ENCODE measurements at regions not wholly inside any gene's neighbourhood (a gene's known extent, or its start where the extent isn't known, plus 50 kb on each side); places are given as distances from the start of the nearest gene placed in this dataset.

DNA sequence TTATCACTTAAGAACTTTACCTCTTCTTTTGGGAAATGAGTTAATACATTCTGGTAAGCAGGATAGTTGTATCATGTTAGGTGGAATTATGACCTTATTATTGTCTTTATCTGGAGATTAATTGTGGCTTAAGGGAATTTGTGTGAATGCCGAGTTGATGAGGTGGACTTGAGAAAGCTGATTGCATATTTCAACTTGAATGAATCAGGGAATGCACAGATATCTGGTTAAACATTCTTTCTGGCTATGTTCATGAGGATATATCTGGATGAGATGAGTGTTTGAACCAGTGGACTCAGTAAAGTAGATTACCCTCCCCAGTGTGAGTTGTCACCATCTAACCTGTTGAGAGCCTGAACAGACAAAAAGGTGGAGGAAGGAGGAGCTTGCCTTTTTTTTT is 326.1 kb upstream of the GOT2 start:
- Histone ChIP-seq H3K4me1 (ENCODE audit: insufficient read depth) (no peaks in the 10 kb centered on the region), H3K4me3 (no peak overlapping the region), H3K79me2 (replicated peaks; ENCODE audit: insufficient read depth) (no peaks in the 10 kb centered on the region), H3K4me2 (no peak overlapping the region), H3K9me2 (ENCODE audit: insufficient read depth) (peaks cover 17% of the 10 kb centered on the region; the same call in 1 of the 2 replicates), H4K20me1 (replicated peaks; ENCODE audit: insufficient read depth) (no peaks in the 10 kb centered on the region), H3K27ac (ENCODE audit: low read depth) (no peak overlapping the region), H3F3A (replicated peaks; ENCODE audit: low read depth) (no peaks in the 10 kb centered on the region), H3K27me3 (ENCODE audit: insufficient read depth) (no peaks in the 10 kb centered on the region), H3K36me3 (ENCODE audit: insufficient read depth) (no peaks in the 10 kb centered on the region), H2AFZ (no peak overlapping the region)
- H3K27me3 Mint-ChIP-seq (ENCODE audit: insufficient read depth, low read depth, poor library complexity) = no peaks in the 10 kb centered on the region
- H3K36me3 Mint-ChIP-seq (ENCODE audit: low read depth) = no peaks in the 10 kb centered on the region
- DNase-seq (ENCODE audit: low spot score) = no peak
- no peaks in the 10 kb centered on the region for H3K9me3 Mint-ChIP-seq
- TF ChIP-seq, protein P1, sequence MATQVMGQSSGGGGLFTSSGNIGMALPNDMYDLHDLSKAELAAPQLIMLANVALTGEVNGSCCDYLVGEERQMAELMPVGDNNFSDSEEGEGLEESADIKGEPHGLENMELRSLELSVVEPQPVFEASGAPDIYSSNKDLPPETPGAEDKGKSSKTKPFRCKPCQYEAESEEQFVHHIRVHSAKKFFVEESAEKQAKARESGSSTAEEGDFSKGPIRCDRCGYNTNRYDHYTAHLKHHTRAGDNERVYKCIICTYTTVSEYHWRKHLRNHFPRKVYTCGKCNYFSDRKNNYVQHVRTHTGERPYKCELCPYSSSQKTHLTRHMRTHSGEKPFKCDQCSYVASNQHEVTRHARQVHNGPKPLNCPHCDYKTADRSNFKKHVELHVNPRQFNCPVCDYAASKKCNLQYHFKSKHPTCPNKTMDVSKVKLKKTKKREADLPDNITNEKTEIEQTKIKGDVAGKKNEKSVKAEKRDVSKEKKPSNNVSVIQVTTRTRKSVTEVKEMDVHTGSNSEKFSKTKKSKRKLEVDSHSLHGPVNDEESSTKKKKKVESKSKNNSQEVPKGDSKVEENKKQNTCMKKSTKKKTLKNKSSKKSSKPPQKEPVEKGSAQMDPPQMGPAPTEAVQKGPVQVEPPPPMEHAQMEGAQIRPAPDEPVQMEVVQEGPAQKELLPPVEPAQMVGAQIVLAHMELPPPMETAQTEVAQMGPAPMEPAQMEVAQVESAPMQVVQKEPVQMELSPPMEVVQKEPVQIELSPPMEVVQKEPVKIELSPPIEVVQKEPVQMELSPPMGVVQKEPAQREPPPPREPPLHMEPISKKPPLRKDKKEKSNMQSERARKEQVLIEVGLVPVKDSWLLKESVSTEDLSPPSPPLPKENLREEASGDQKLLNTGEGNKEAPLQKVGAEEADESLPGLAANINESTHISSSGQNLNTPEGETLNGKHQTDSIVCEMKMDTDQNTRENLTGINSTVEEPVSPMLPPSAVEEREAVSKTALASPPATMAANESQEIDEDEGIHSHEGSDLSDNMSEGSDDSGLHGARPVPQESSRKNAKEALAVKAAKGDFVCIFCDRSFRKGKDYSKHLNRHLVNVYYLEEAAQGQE (IDR thresholded peaks at IDR 0.05; ENCODE audit: unreplicated experiment) = no peak
- no peak for TF ChIP-seq ZNF331 (CRISPR knock-in tag; IDR thresholded peaks at IDR 0.05; ENCODE audit: low read depth)
- TF ChIP-seq, protein P2, sequence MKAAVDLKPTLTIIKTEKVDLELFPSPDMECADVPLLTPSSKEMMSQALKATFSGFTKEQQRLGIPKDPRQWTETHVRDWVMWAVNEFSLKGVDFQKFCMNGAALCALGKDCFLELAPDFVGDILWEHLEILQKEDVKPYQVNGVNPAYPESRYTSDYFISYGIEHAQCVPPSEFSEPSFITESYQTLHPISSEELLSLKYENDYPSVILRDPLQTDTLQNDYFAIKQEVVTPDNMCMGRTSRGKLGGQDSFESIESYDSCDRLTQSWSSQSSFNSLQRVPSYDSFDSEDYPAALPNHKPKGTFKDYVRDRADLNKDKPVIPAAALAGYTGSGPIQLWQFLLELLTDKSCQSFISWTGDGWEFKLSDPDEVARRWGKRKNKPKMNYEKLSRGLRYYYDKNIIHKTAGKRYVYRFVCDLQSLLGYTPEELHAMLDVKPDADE (IDR thresholded peaks at IDR 0.05) = no peak
- TF ChIP-seq, protein P3, sequence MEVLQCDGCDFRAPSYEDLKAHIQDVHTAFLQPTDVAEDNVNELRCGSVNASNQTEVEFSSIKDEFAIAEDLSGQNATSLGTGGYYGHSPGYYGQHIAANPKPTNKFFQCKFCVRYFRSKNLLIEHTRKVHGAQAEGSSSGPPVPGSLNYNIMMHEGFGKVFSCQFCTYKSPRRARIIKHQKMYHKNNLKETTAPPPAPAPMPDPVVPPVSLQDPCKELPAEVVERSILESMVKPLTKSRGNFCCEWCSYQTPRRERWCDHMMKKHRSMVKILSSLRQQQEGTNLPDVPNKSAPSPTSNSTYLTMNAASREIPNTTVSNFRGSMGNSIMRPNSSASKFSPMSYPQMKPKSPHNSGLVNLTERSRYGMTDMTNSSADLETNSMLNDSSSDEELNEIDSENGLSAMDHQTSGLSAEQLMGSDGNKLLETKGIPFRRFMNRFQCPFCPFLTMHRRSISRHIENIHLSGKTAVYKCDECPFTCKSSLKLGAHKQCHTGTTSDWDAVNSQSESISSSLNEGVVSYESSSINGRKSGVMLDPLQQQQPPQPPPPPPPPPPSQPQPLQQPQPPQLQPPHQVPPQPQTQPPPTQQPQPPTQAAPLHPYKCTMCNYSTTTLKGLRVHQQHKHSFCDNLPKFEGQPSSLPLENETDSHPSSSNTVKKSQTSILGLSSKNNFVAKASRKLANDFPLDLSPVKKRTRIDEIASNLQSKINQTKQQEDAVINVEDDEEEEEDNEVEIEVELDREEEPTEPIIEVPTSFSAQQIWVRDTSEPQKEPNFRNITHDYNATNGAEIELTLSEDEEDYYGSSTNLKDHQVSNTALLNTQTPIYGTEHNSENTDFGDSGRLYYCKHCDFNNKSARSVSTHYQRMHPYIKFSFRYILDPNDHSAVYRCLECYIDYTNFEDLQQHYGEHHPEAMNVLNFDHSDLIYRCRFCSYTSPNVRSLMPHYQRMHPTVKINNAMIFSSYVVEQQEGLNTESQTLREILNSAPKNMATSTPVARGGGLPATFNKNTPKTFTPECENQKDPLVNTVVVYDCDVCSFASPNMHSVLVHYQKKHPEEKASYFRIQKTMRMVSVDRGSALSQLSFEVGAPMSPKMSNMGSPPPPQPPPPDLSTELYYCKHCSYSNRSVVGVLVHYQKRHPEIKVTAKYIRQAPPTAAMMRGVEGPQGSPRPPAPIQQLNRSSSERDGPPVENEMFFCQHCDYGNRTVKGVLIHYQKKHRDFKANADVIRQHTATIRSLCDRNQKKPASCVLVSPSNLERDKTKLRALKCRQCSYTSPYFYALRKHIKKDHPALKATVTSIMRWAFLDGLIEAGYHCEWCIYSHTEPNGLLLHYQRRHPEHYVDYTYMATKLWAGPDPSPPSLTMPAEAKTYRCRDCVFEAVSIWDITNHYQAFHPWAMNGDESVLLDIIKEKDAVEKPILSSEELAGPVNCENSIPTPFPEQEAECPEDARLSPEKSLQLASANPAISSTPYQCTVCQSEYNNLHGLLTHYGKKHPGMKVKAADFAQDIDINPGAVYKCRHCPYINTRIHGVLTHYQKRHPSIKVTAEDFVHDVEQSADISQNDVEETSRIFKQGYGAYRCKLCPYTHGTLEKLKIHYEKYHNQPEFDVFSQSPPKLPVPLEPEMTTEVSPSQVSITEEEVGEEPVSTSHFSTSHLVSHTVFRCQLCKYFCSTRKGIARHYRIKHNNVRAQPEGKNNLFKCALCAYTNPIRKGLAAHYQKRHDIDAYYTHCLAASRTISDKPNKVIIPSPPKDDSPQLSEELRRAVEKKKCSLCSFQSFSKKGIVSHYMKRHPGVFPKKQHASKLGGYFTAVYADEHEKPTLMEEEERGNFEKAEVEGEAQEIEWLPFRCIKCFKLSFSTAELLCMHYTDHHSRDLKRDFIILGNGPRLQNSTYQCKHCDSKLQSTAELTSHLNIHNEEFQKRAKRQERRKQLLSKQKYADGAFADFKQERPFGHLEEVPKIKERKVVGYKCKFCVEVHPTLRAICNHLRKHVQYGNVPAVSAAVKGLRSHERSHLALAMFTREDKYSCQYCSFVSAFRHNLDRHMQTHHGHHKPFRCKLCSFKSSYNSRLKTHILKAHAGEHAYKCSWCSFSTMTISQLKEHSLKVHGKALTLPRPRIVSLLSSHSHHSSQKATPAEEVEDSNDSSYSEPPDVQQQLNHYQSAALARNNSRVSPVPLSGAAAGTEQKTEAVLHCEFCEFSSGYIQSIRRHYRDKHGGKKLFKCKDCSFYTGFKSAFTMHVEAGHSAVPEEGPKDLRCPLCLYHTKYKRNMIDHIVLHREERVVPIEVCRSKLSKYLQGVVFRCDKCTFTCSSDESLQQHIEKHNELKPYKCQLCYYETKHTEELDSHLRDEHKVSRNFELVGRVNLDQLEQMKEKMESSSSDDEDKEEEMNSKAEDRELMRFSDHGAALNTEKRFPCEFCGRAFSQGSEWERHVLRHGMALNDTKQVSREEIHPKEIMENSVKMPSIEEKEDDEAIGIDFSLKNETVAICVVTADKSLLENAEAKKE (CRISPR knock-in tag; IDR thresholded peaks at IDR 0.05) = no peak
- no peak for TF ChIP-seq STAT1 (IDR thresholded peaks at IDR 0.05; ENCODE audit: unreplicated experiment)
- TF ChIP-seq EZH2 (IDR thresholded peaks at IDR 0.05; ENCODE audit: low read depth, unreplicated experiment) = no peak
- no peak overlapping the region for H3K27ac Mint-ChIP-seq
- ATAC-seq = no peak
- H3K4me1 Mint-ChIP-seq = no peaks in the 10 kb centered on the region
- H3K4me3 Mint-ChIP-seq = no peak overlapping the region
